ENCODE measurements at regions not wholly inside any gene's neighbourhood (a gene's known extent, or its start where the extent isn't known, plus 50 kb on each side); places are given as distances from the start of the nearest gene placed in this dataset.

GRCh38 chrX:96386981-96387380 is 297.7 kb upstream of the DIAPH2 start:
- Mint-ChIP-seq H3K4me1 (ENCODE audit: unreplicated experiment) (peaks cover 5% of the 10 kb centered on the region), H3K27ac (ENCODE audit: unreplicated experiment) (no peak overlapping the region), H3K36me3 (ENCODE audit: unreplicated experiment) (no peaks in the 10 kb centered on the region), H3K9me3 (ENCODE audit: unreplicated experiment) (no peaks in the 10 kb centered on the region), H3K27me3 (ENCODE audit: unreplicated experiment) (peaks cover 15% of the 10 kb centered on the region), H3K4me3 (ENCODE audit: unreplicated experiment) (no peak overlapping the region)
- TF ChIP-seq CTCF (IDR thresholded peaks at IDR 0.05), result no peak
- no peak for DNase-seq (ENCODE audit: extremely low spot score, unreplicated experiment)

- no peak for DNase-seq (ENCODE audit: extremely low spot score, unreplicated experiment)
- no peak for TF ChIP-seq CTCF (IDR thresholded peaks at IDR 0.05)
These were observed 296.8 kb upstream of the DIAPH2 start for GRCh38 chrX:96387801-96388200.

GRCh38 chrX:96389281-96390047 is 295.2 kb upstream of the DIAPH2 start:
- Mint-ChIP-seq H3K4me1 (ENCODE audit: unreplicated experiment) (peaks cover 5% of the 10 kb centered on the region), H3K27ac (ENCODE audit: unreplicated experiment) (no peak overlapping the region), H3K9me3 (ENCODE audit: unreplicated experiment) (no peaks in the 10 kb centered on the region), H3K27me3 (ENCODE audit: unreplicated experiment) (peaks cover 15% of the 10 kb centered on the region), H3K4me3 (ENCODE audit: unreplicated experiment) (no peak overlapping the region), H3K36me3 (ENCODE audit: unreplicated experiment) (no peaks in the 10 kb centered on the region)
- no peak for DNase-seq (ENCODE audit: extremely low spot score, unreplicated experiment)
- TF ChIP-seq CTCF (IDR thresholded peaks at IDR 0.05), result no peak

More at GRCh38 chrX:96387801-96388200, 296.8 kb upstream of the DIAPH2 start:
- peaks cover 5% of the 10 kb centered on the region for H3K4me1 Mint-ChIP-seq (ENCODE audit: unreplicated experiment)
- no peaks in the 10 kb centered on the region for H3K36me3 Mint-ChIP-seq (ENCODE audit: unreplicated experiment)
- no peak overlapping the region for H3K27ac Mint-ChIP-seq (ENCODE audit: unreplicated experiment)
- H3K4me3 Mint-ChIP-seq (ENCODE audit: unreplicated experiment), result no peak overlapping the region
- no peaks in the 10 kb centered on the region for H3K9me3 Mint-ChIP-seq (ENCODE audit: unreplicated experiment)
- peaks cover 15% of the 10 kb centered on the region for H3K27me3 Mint-ChIP-seq (ENCODE audit: unreplicated experiment)

DNA sequence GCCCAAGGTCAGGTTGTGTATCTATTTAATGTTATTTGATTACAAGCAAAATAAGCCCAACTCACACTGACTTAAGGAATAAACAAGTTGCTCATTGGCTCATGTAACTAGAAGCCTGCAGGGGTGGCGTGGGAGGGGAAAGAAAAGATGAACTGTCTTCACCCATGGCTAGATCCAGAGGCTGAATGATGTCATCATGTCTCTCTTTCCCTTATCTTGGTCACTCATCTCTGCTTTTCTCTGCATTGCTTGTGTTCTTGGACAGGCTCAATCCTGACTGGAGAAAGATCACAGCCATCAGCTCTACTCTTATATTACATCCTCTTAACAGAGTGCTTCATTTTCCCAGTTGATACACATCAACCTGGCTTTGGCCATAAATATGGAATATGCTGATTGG is 290.0 kb upstream of the DIAPH2 start:
- H3K36me3 Mint-ChIP-seq (ENCODE audit: unreplicated experiment), result no peaks in the 10 kb centered on the region
- H3K4me1 Mint-ChIP-seq (ENCODE audit: unreplicated experiment), result no peaks in the 10 kb centered on the region
- no peak for DNase-seq (ENCODE audit: extremely low spot score, unreplicated experiment)
- H3K27ac Mint-ChIP-seq (ENCODE audit: unreplicated experiment), result no peak overlapping the region
- no peak for TF ChIP-seq CTCF (IDR thresholded peaks at IDR 0.05)
- peaks cover 10% of the 10 kb centered on the region for H3K27me3 Mint-ChIP-seq (ENCODE audit: unreplicated experiment)
- peaks cover 3% of the 10 kb centered on the region for H3K9me3 Mint-ChIP-seq (ENCODE audit: unreplicated experiment)
- H3K4me3 Mint-ChIP-seq (ENCODE audit: unreplicated experiment), result no peak overlapping the region

GRCh38 chrX:96403446-96403845 is 281.2 kb upstream of the DIAPH2 start:
- H3K4me1 Mint-ChIP-seq (ENCODE audit: unreplicated experiment), result peaks cover 22% of the 10 kb centered on the region

More at GRCh38 chrX:96403446-96403845, 281.2 kb upstream of the DIAPH2 start:
- Mint-ChIP-seq H3K9me3 (ENCODE audit: unreplicated experiment) (peaks cover 3% of the 10 kb centered on the region), H3K36me3 (ENCODE audit: unreplicated experiment) (no peaks in the 10 kb centered on the region), H3K4me3 (ENCODE audit: unreplicated experiment) (no peak overlapping the region), H3K27me3 (ENCODE audit: unreplicated experiment) (no peaks in the 10 kb centered on the region), H3K27ac (ENCODE audit: unreplicated experiment) (no peak overlapping the region)
- no peak for DNase-seq (ENCODE audit: extremely low spot score, unreplicated experiment)
- TF ChIP-seq CTCF (IDR thresholded peaks at IDR 0.05), result no peak
